ENCODE measurements at regions not wholly inside any gene's neighbourhood (a gene's known extent, or its start where the extent isn't known, plus 50 kb on each side); places are given as distances from the start of the nearest gene placed in this dataset.

DNA sequence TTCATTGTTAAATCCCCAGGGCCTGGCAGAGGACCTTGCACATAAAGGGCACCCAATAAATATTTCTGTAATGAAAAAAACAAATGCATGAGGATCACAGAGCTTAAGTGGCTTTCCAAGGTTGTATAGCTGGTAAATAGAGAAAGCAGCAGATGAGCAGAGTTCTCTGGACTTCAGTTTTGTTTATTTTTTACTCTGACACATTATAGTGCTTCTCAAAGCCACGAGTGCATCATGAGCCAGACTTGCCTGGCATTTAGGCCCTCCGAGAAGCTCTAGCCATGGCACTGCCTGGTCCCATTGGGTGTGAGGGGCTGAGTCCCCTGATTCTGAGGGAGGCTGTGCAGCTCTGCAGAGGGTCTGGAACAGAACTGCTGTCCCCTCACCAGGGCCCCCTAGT, 87.2 kb upstream of the ZNF32 start:
- no peaks in the 10 kb centered on the region for H3K27me3 ChIP-seq
- no peaks in the 10 kb centered on the region for H3K36me3 ChIP-seq
- WGBS, 2 donors, result 79 to 86% methylated on average over 2 of the region's 2 CpGs
- no peak overlapping the region for H3K4me3 ChIP-seq
- no peak overlapping the region for H3K27ac ChIP-seq
- no peaks in the 10 kb centered on the region for H3K4me1 ChIP-seq
- DNase-seq, result no peak
- no peak for ATAC-seq (ENCODE audit: low FRiP score in 2 of 2)
- H3K9me3 ChIP-seq, result peaks cover 0 to 4% (median 0%) of the 10 kb centered on the region in 4 donors
- TF ChIP-seq CTCF (IDR thresholded peaks at IDR 0.05), result no peak
- no peak for TF ChIP-seq EP300 (IDR thresholded peaks at IDR 0.05)
- no peak for TF ChIP-seq POLR2A (IDR thresholded peaks at IDR 0.05)
- no peak for TF ChIP-seq POLR2AphosphoS5 (IDR thresholded peaks at IDR 0.05)

DNA sequence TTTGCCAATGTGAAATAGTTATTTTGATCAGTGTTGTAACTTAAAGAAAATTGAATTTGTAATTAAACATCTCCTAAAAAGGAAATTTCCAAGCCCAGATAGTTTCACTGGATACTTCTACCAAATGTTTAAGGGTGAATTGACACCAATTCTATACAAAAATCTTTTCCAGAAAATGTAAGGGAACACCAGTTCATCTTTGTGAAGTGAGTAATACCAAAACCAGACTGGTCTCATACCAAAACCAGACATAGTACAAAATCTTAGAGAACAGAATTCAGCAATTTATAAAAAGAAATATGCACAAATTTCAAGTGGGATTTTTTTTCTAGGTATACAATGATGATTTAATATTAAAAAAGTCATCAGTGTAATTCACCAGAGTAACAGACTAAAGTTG, 86.0 kb upstream of the ZNF32 start:
- H3K9me3 ChIP-seq, result peaks cover 0 to 14% (median 3%) of the 10 kb centered on the region in 4 donors
- TF ChIP-seq POLR2AphosphoS5 (IDR thresholded peaks at IDR 0.05) (no peak), EP300 (IDR thresholded peaks at IDR 0.05) (no peak), CTCF (IDR thresholded peaks at IDR 0.05) (no peak), POLR2A (IDR thresholded peaks at IDR 0.05) (no peak)
- DNase-seq (no peak), ATAC-seq (ENCODE audit: low FRiP score in 2 of 2) (no peak)
- H3K4me3 ChIP-seq, result no peak overlapping the region
- H3K27me3 ChIP-seq, result no peaks in the 10 kb centered on the region
- H3K27ac ChIP-seq, result no peak overlapping the region
- H3K4me1 ChIP-seq, result no peaks in the 10 kb centered on the region
- no peaks in the 10 kb centered on the region for H3K36me3 ChIP-seq

GRCh38 chr10:43731486-43731885, 82.8 kb upstream of the ZNF32 start:
- no peak for ATAC-seq (ENCODE audit: low FRiP score in 2 of 2)
- no peaks in the 10 kb centered on the region for H3K27me3 ChIP-seq
- H3K36me3 ChIP-seq, result no peaks in the 10 kb centered on the region
- no peak overlapping the region for H3K4me3 ChIP-seq
- DNase-seq, result no peak
- TF ChIP-seq EP300 (IDR thresholded peaks at IDR 0.05), result no peak
- no peak for TF ChIP-seq CTCF (IDR thresholded peaks at IDR 0.05)
- no peak for TF ChIP-seq POLR2A (IDR thresholded peaks at IDR 0.05)
- no peak for TF ChIP-seq POLR2AphosphoS5 (IDR thresholded peaks at IDR 0.05)
- no peak overlapping the region for H3K27ac ChIP-seq
- no peaks in the 10 kb centered on the region for H3K4me1 ChIP-seq
- WGBS, 2 donors, result 77 to 83% methylated on average over 3 of the region's 3 CpGs
- H3K9me3 ChIP-seq, result peaks cover 0 to 24% (median 3%) of the 10 kb centered on the region in 4 donors

GRCh38 chr10:43728425-43728824, 79.7 kb upstream of the ZNF32 start:
- H3K36me3 ChIP-seq, result no peaks in the 10 kb centered on the region
- H3K4me3 ChIP-seq, result no peak overlapping the region
- TF ChIP-seq POLR2A (IDR thresholded peaks at IDR 0.05), result no peak
- TF ChIP-seq CTCF (IDR thresholded peaks at IDR 0.05), result no peak
- TF ChIP-seq EP300 (IDR thresholded peaks at IDR 0.05), result no peak
- no peak for TF ChIP-seq POLR2AphosphoS5 (IDR thresholded peaks at IDR 0.05)
- no peaks in the 10 kb centered on the region for H3K27me3 ChIP-seq
- H3K9me3 ChIP-seq, result peaks cover 0 to 27% (median 3%) of the 10 kb centered on the region in 4 donors
- DNase-seq (peak in 1 of 2 donors; percentile 52), ATAC-seq (ENCODE audit: low FRiP score in 2 of 2) (peak in 1 of 2 donors; percentile 34)
- no peak overlapping the region for H3K27ac ChIP-seq
- no peaks in the 10 kb centered on the region for H3K4me1 ChIP-seq
- 84 to 91% methylated on average over 24 to 26 of the region's 26 CpGs for WGBS, 2 donors

GRCh38 chr10:43727935-43728334, 79.3 kb upstream of the ZNF32 start:
- Histone ChIP-seq H3K9me3 (peaks cover 0 to 27% (median 3%) of the 10 kb centered on the region in 4 donors), H3K4me1 (no peaks in the 10 kb centered on the region), H3K36me3 (no peaks in the 10 kb centered on the region), H3K27ac (no peak overlapping the region), H3K4me3 (no peak overlapping the region), H3K27me3 (no peaks in the 10 kb centered on the region)
- TF ChIP-seq EP300 (IDR thresholded peaks at IDR 0.05), result no peak
- TF ChIP-seq CTCF (IDR thresholded peaks at IDR 0.05), result no peak
- TF ChIP-seq POLR2A (IDR thresholded peaks at IDR 0.05), result no peak
- TF ChIP-seq POLR2AphosphoS5 (IDR thresholded peaks at IDR 0.05), result no peak
- DNase-seq (peak in 1 of 2 donors; percentile 52), ATAC-seq (ENCODE audit: low FRiP score in 2 of 2) (no peak)
- WGBS, 2 donors, result 89 to 92% methylated on average over 20 to 21 of the region's 21 CpGs
